DND-41 (cell line): ENCODE measurements at regions not wholly inside any gene's neighbourhood (a gene's known extent, or its start where the extent isn't known, plus 50 kb on each side); places are given as distances from the start of the nearest gene placed in this dataset.

ENCODE experiments used
- ATAC-seq: fragments of 200-7000 bp; cut with Tn5 transposase; 3 replicates; pipeline ENCODE4 v1.9.1; 2021; ENCODE audit warnings: low read depth; ENCODE audit not compliant: insufficient read depth
- DNase-seq: peaks from one replicate; pipeline ENCODE4 v3.0.0-alpha.2; 2020
- H2AFZ ChIP-seq: 2 replicates; pipeline ENCODE4 v1.6.0; 2012; ENCODE audit warnings: low read depth, low read length
- H3K27ac ChIP-seq: 2 replicates; pipeline ENCODE4 v1.5.1; 2012; ENCODE audit warnings: low read length, inconsistent platforms
- H3K27me3 ChIP-seq: fragments of 200-600 bp; sonication (generic); 2 replicates; pipeline ENCODE4 v1.6.0; 2012; ENCODE audit warnings: low read length, mild to moderate bottlenecking, inconsistent platforms; ENCODE audit not compliant: insufficient read depth, poor library complexity
- H3K36me3 ChIP-seq: 2 replicates; pipeline ENCODE4 v1.5.1; 2012; ENCODE audit warnings: low read length, inconsistent platforms; ENCODE audit not compliant: insufficient read depth
- H3K4me1 ChIP-seq: 2 replicates; pipeline ENCODE4 v1.5.1; 2012; ENCODE audit warnings: mild to moderate bottlenecking, low read length; ENCODE audit not compliant: insufficient read depth
- H3K4me2 ChIP-seq: 2 replicates; pipeline ENCODE4 v1.6.0; 2012; ENCODE audit warnings: mild to moderate bottlenecking, moderate library complexity, low read length, inconsistent platforms; ENCODE audit not compliant: insufficient read depth
- H3K4me3 ChIP-seq, 2 experiments: fragments of 200-600 bp in 1 of 2; shearing (Covaris generic) in 1 of 2; 2 replicates each; pipeline ENCODE4 v1.5.1; 2012 to 2016; ENCODE audit warnings: inconsistent platforms in 2 of 2, low read length in 2 of 2, mild to moderate bottlenecking in 2 of 2, low read depth in 1 of 2, moderate library complexity in 1 of 2
- H3K79me2 ChIP-seq: 2 replicates; pipeline ENCODE4 v1.6.0; 2012; ENCODE audit warnings: low read length, inconsistent platforms; ENCODE audit not compliant: insufficient read depth
- H3K9ac ChIP-seq: 2 replicates; pipeline ENCODE4 v1.6.0; 2012; ENCODE audit warnings: low read depth, mild to moderate bottlenecking, inconsistent platforms, low read length, moderate library complexity
- H3K9me3 ChIP-seq: 2 replicates; pipeline ENCODE4 v1.5.1; 2012; ENCODE audit warnings: low read length, moderate library complexity, mild to moderate bottlenecking, inconsistent platforms; ENCODE audit not compliant: insufficient read depth, severe bottlenecking
- H4K20me1 ChIP-seq: 2 replicates; pipeline ENCODE4 v1.6.0; 2012; ENCODE audit warnings: low read length; ENCODE audit not compliant: insufficient read depth
- CTCF ChIP-seq: IDR thresholded peaks from 2 replicates; pipeline ENCODE4 v1.5.1; 2012; ENCODE audit warnings: borderline replicate concordance, low read length, moderate library complexity, mild to moderate bottlenecking; ENCODE audit not compliant: poor library complexity, severe bottlenecking; ENCODE audit errors: extremely low read depth
- EZH2 ChIP-seq: IDR thresholded peaks from 3 replicates; pipeline ENCODE4 v1.6.1; 2012; ENCODE audit warnings: borderline replicate concordance, low read depth, mild to moderate bottlenecking, moderate library complexity, low read length, inconsistent platforms; ENCODE audit not compliant: severe bottlenecking

- Histone ChIP-seq H3K27ac (no peak overlapping the region), H4K20me1 (no peaks in the 10 kb centered on the region), H3K4me2 (no peak overlapping the region), H3K9me3 (no peaks in the 10 kb centered on the region), H3K27me3 (no peaks in the 10 kb centered on the region), H3K4me3 (no peak overlapping the region), H2AFZ (no peak overlapping the region), H3K4me1 (peaks cover 8% of the 10 kb centered on the region; the same call in 1 of the 2 replicates), H3K36me3 (no peaks in the 10 kb centered on the region), H3K9ac (no peak overlapping the region), H3K79me2 (no peaks in the 10 kb centered on the region)
- no peak for ATAC-seq
- no peak for TF ChIP-seq CTCF
- no peak for TF ChIP-seq EZH2
- DNase-seq = no peak
These were observed 459.4 kb downstream of the FOXO1 start for GRCh38 chr13:40207001-40207478.

GRCh38 chr13:40208517-40208916 lies 457.9 kb downstream of the FOXO1 start:
- peaks cover 8% of the 10 kb centered on the region; the same call in 1 of the 2 replicates for H3K4me1 ChIP-seq
- H3K27ac ChIP-seq = no peak overlapping the region

GRCh38 chr13:40210865-40211585 lies 455.4 kb downstream of the FOXO1 start:
- no peaks in the 10 kb centered on the region for H3K36me3 ChIP-seq
- no peak overlapping the region for H2AFZ ChIP-seq
- no peaks in the 10 kb centered on the region for H3K79me2 ChIP-seq
- no peak for DNase-seq
- no peak overlapping the region for H3K4me3 ChIP-seq
- no peak for ATAC-seq
- TF ChIP-seq CTCF (no peak), EZH2 (no peak)
- H3K4me1 ChIP-seq = peaks cover 8% of the 10 kb centered on the region; the same call in 1 of the 2 replicates
- H3K27ac ChIP-seq = no peak overlapping the region
- no peaks in the 10 kb centered on the region for H3K27me3 ChIP-seq
- H4K20me1 ChIP-seq = no peaks in the 10 kb centered on the region
- no peak overlapping the region for H3K4me2 ChIP-seq
- no peak overlapping the region for H3K9ac ChIP-seq
- H3K9me3 ChIP-seq = no peaks in the 10 kb centered on the region

More at GRCh38 chr13:40208517-40208916, 457.9 kb downstream of the FOXO1 start:
- no peaks in the 10 kb centered on the region for H4K20me1 ChIP-seq
- H3K4me3 ChIP-seq = no peak overlapping the region
- H3K27me3 ChIP-seq = no peaks in the 10 kb centered on the region
- no peak for ATAC-seq
- H2AFZ ChIP-seq = no peak overlapping the region
- no peak overlapping the region for H3K4me2 ChIP-seq
- H3K9me3 ChIP-seq = no peaks in the 10 kb centered on the region
- no peaks in the 10 kb centered on the region for H3K36me3 ChIP-seq
- H3K79me2 ChIP-seq = no peaks in the 10 kb centered on the region
- no peak for DNase-seq
- no peak overlapping the region for H3K9ac ChIP-seq
- TF ChIP-seq CTCF = no peak
- no peak for TF ChIP-seq EZH2
